Prostate gland (tissue), 2 donors: ENCODE measurements at regions not wholly inside any gene's neighbourhood (a gene's known extent, or its start where the extent isn't known, plus 50 kb on each side); places are given as distances from the start of the nearest gene placed in this dataset.

Source experiments
- POLR2A ChIP-seq: fragments of 450-650 bp; IDR thresholded peaks from one replicate; pipeline ENCODE4 v1.6.1; 2016; ENCODE audit warnings: antibody characterized with exemption, mild to moderate bottlenecking
- POLR2AphosphoS5 ChIP-seq: sonication (generic); formaldehyde crosslinking; IDR thresholded peaks from one replicate; pipeline ENCODE4 v1.6.1; 2017; ENCODE audit warnings: antibody characterized with exemption
- TF ChIP-seq, protein P1 (sequence below), 4 experiments: fragments of 200-600 bp in 2 of 4; fragments of 450-650 bp in 2 of 4; sonication (generic) in 2 of 4; IDR thresholded peaks; 1 replicate in 3 of 4; 2 replicates in 1 of 4; pipeline ENCODE4 v1.5.1; 2016 to 2019; ENCODE audit warnings: antibody characterized with exemption in 4 of 4, mild to moderate bottlenecking in 2 of 4, moderate library complexity in 2 of 4

DNA sequence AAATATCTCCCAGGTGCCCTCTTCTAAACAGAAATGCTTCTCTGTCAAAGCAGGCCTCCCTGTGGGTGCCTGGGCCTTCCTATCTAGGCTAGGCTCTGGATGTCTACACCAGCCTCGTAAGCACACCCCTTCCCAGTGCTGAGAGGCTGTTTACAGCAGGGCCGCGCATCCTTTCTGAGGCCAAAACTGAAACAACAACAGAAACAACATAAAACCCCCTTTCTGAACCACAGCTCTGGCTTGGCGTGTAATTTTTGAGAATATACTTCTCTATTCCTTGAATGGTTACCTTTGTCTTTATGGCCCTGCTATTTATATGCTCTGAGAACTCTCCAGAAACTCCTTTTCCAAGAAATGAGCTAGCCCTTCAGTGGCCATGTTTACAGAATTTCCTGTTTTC, 118.4 kb downstream of the BCL2L11 start:
- TF ChIP-seq, protein P1, sequence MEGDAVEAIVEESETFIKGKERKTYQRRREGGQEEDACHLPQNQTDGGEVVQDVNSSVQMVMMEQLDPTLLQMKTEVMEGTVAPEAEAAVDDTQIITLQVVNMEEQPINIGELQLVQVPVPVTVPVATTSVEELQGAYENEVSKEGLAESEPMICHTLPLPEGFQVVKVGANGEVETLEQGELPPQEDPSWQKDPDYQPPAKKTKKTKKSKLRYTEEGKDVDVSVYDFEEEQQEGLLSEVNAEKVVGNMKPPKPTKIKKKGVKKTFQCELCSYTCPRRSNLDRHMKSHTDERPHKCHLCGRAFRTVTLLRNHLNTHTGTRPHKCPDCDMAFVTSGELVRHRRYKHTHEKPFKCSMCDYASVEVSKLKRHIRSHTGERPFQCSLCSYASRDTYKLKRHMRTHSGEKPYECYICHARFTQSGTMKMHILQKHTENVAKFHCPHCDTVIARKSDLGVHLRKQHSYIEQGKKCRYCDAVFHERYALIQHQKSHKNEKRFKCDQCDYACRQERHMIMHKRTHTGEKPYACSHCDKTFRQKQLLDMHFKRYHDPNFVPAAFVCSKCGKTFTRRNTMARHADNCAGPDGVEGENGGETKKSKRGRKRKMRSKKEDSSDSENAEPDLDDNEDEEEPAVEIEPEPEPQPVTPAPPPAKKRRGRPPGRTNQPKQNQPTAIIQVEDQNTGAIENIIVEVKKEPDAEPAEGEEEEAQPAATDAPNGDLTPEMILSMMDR (IDR thresholded peaks at IDR 0.05): no peak
- TF ChIP-seq POLR2A (no peak), POLR2AphosphoS5 (no peak)
